Trophoblast cell (in vitro differentiated cells and primary cell): ENCODE measurements at regions not wholly inside any gene's neighbourhood (a gene's known extent, or its start where the extent isn't known, plus 50 kb on each side); places are given as distances from the start of the nearest gene placed in this dataset.
"Not testable (repeated sequence)": the region's sequence is repeated elsewhere in the genome, so short reads cannot be mapped to it uniquely, and the experiment has no call there.

ENCODE experiments used
- DNase-seq, 2 donors: peaks; one replicate each; pipeline ENCODE4 v3.0.0-alpha.2; 2016
- H2AFZ ChIP-seq: 2 replicates; pipeline ENCODE4 v1.6.1; 2013; ENCODE audit warnings: low read length, moderate library complexity, mild to moderate bottlenecking; ENCODE audit not compliant: insufficient read depth, poor library complexity
- H2AK5ac ChIP-seq: 2 replicates; pipeline ENCODE4 v1.6.1; 2013; ENCODE audit warnings: mild to moderate bottlenecking, low read length
- H2BK120ac ChIP-seq: 2 replicates; pipeline ENCODE4 v1.6.1; 2013; ENCODE audit warnings: low read length, mild to moderate bottlenecking, moderate library complexity; ENCODE audit not compliant: insufficient read depth, poor library complexity
- H2BK12ac ChIP-seq: 2 replicates; pipeline ENCODE4 v1.6.1; 2013; ENCODE audit warnings: mild to moderate bottlenecking, low read length, moderate library complexity
- H2BK5ac ChIP-seq: 2 replicates; pipeline ENCODE4 v1.6.1; 2013; ENCODE audit warnings: low read length, low read depth, moderate library complexity, mild to moderate bottlenecking; ENCODE audit not compliant: poor library complexity
- H3K14ac ChIP-seq: 2 replicates; pipeline ENCODE4 v1.6.1; 2013; ENCODE audit warnings: mild to moderate bottlenecking, low read length
- H3K18ac ChIP-seq: 2 replicates; pipeline ENCODE4 v1.6.1; 2013; ENCODE audit warnings: mild to moderate bottlenecking, low read length
- H3K23ac ChIP-seq: 2 replicates; pipeline ENCODE4 v1.6.1; 2013; ENCODE audit warnings: low read length
- H3K27ac ChIP-seq: 2 replicates; pipeline ENCODE4 v1.5.1; 2013; ENCODE audit warnings: low read depth, mild to moderate bottlenecking, inconsistent platforms, low read length, moderate library complexity
- H3K27me3 ChIP-seq: 2 replicates; pipeline ENCODE4 v1.6.1; 2013; ENCODE audit warnings: inconsistent platforms, mild to moderate bottlenecking, low read length, moderate library complexity; ENCODE audit not compliant: insufficient read depth
- H3K36me3 ChIP-seq, 2 experiments: 1 replicate in 1 of 2; 2 replicates in 1 of 2; pipeline ENCODE4 v1.6.1; 2013; ENCODE audit warnings: low read length in 2 of 2, mild to moderate bottlenecking in 2 of 2, moderate library complexity in 1 of 2; ENCODE audit not compliant: insufficient read depth in 2 of 2, control insufficient read depth in 1 of 2
- H3K4ac ChIP-seq: 2 replicates; pipeline ENCODE4 v1.6.1; 2013; ENCODE audit warnings: low read depth, mild to moderate bottlenecking, low read length, moderate library complexity
- H3K4me1 ChIP-seq, 2 experiments: 1 replicate in 1 of 2; 2 replicates in 1 of 2; pipeline ENCODE4 v1.6.1; 2013; ENCODE audit warnings: low read length in 2 of 2, mild to moderate bottlenecking in 2 of 2, moderate library complexity in 1 of 2; ENCODE audit not compliant: insufficient read depth in 2 of 2, control insufficient read depth in 1 of 2
- H3K4me2 ChIP-seq: 2 replicates; pipeline ENCODE4 v1.6.1; 2013; ENCODE audit warnings: inconsistent platforms, mild to moderate bottlenecking, low read length, moderate library complexity
- H3K4me3 ChIP-seq: 2 replicates; pipeline ENCODE4 v1.5.1; 2013; ENCODE audit warnings: mild to moderate bottlenecking, low read depth, low read length, inconsistent platforms
- H3K79me1 ChIP-seq: one replicate; pipeline ENCODE4 v1.6.1; 2013; ENCODE audit warnings: low read length
- H3K79me2 ChIP-seq: 2 replicates; pipeline ENCODE4 v1.6.1; 2013; ENCODE audit warnings: low read length, mild to moderate bottlenecking; ENCODE audit not compliant: control insufficient read depth, insufficient read depth, poor library complexity
- H3K9ac ChIP-seq: 2 replicates; pipeline ENCODE4 v1.6.1; 2013; ENCODE audit warnings: mild to moderate bottlenecking, low read length
- H3K9me3 ChIP-seq: 2 replicates; pipeline ENCODE4 v1.6.1; 2013; ENCODE audit warnings: low read depth, mild to moderate bottlenecking, control low read depth, inconsistent platforms, low read length; ENCODE audit not compliant: insufficient read depth
- H4K12ac ChIP-seq: 2 replicates; pipeline ENCODE4 v1.6.1; 2013; ENCODE audit warnings: low read depth, mild to moderate bottlenecking, low read length, moderate library complexity
- H4K8ac ChIP-seq: 2 replicates; pipeline ENCODE4 v1.6.1; 2013; ENCODE audit warnings: low read depth, mild to moderate bottlenecking, low read length, moderate library complexity
- H4K91ac ChIP-seq: one replicate; pipeline ENCODE4 v1.6.1; 2013; ENCODE audit warnings: low read depth, mild to moderate bottlenecking, low read length, moderate library complexity
- WGBS: extraction: QIAGEN DNeasy Blood & Tissue Kit; methylation state at CpG from one replicate; pipeline ENCODE4 v1.1.7; 2013; ENCODE audit warnings: missing lambda C conversion rate; ENCODE audit not compliant: insufficient read length, insufficient coverage; ENCODE audit errors: extremely low coverage; 5-methylcytosine and 5-hydroxymethylcytosine counted together

DNA sequence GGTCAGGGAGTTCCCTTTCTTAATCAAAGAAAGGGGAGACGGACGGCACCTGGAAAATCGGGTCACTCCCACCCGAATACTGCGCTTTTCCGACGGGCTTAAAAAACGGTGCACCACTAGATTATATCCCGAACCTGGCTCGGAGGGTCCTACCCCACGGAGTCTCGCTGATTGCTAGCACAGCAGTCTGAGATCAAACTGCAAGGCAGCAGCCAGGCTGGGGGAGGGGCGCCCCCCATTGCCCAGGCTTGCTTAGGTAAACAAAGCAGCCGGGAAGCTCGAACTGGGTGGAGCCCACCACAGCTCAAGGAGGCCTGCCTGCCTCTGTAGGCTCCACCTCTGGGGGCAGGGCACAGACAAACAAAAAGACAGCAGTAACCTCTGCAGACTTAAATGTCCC is 276.8 kb upstream of the FOXF1 start:
- H3K14ac ChIP-seq, H3K23ac ChIP-seq, H3K4me1 ChIP-seq, H3K4me2 ChIP-seq, H3K79me2 ChIP-seq, H2AFZ ChIP-seq, H4K8ac ChIP-seq, H2BK12ac ChIP-seq, H4K91ac ChIP-seq, H3K79me1 ChIP-seq, H3K9ac ChIP-seq, H3K9me3 ChIP-seq, H3K4ac ChIP-seq, DNase-seq, H3K18ac ChIP-seq, H4K12ac ChIP-seq, H2BK120ac ChIP-seq, H2BK5ac ChIP-seq, H3K27ac ChIP-seq, H3K27me3 ChIP-seq, H3K36me3 ChIP-seq, H2AK5ac ChIP-seq, H3K4me3 ChIP-seq: not testable (repeated sequence)
- WGBS, result no CpG with 5 or more reads among the region's 15 CpGs

DNA sequence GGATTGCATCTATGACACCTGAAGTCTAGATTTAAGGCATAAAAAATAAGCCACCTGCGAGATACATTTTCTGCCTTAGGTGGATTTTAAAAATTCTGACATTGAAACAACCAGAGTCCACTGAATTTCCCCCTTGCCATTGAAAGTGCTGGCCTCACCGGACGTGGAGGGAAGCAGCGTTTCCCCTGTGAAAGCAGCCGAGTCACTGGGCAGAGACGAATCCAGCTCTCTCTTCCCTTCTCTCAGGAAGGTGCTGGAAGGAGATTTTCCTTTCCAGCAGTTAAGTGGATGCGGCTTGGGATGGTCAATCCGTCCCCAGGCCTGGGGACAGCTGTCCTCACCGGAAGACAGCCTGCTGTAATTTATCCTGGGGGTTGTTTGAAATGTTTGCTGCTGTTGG is 270.9 kb upstream of the FOXF1 start:
- Histone ChIP-seq H4K91ac (no peak overlapping the region), H3K27me3 (no peaks in the 10 kb centered on the region), H2BK12ac (no peak overlapping the region), H2BK120ac (no peak overlapping the region), H2BK5ac (no peak overlapping the region), H3K18ac (no peak overlapping the region), H2AFZ (no peak overlapping the region), H3K4me1 (no peaks in the 10 kb centered on the region), H4K12ac (no peak overlapping the region), H4K8ac (no peak overlapping the region), H3K27ac (no peak overlapping the region), H3K9ac (no peak overlapping the region), H3K4ac (no peak overlapping the region), H3K79me2 (no peaks in the 10 kb centered on the region), H3K4me2 (no peak overlapping the region), H3K9me3 (peaks cover 5% of the 10 kb centered on the region), H3K4me3 (no peak overlapping the region), H3K79me1 (no peaks in the 10 kb centered on the region), H3K14ac (no peak overlapping the region), H3K23ac (no peak overlapping the region), H2AK5ac (no peak overlapping the region), H3K36me3 (no peaks in the 10 kb centered on the region)
- WGBS, result no CpG with 5 or more reads among the region's 9 CpGs
- no peak for DNase-seq

- Histone ChIP-seq H3K27ac (no peak overlapping the region), H4K8ac (no peak overlapping the region), H3K27me3 (no peaks in the 10 kb centered on the region), H3K4me3 (no peak overlapping the region), H3K14ac (no peak overlapping the region), H3K9ac (no peak overlapping the region), H2BK120ac (no peak overlapping the region), H3K18ac (no peak overlapping the region), H2AFZ (no peak overlapping the region), H3K9me3 (peaks cover 10% of the 10 kb centered on the region), H3K4ac (no peak overlapping the region), H2BK12ac (no peak overlapping the region), H3K79me1 (no peaks in the 10 kb centered on the region), H3K36me3 (no peaks in the 10 kb centered on the region), H2BK5ac (no peak overlapping the region), H3K23ac (no peak overlapping the region), H3K4me1 (no peaks in the 10 kb centered on the region), H4K12ac (no peak overlapping the region), H3K4me2 (no peak overlapping the region), H4K91ac (no peak overlapping the region), H3K79me2 (no peaks in the 10 kb centered on the region), H2AK5ac (no peak overlapping the region)
- DNase-seq, result no peak
- no CpG with 5 or more reads among the region's 9 CpGs for WGBS
Observed at GRCh38 chr16:86240716-86241363, 269.5 kb upstream of the FOXF1 start.

DNA sequence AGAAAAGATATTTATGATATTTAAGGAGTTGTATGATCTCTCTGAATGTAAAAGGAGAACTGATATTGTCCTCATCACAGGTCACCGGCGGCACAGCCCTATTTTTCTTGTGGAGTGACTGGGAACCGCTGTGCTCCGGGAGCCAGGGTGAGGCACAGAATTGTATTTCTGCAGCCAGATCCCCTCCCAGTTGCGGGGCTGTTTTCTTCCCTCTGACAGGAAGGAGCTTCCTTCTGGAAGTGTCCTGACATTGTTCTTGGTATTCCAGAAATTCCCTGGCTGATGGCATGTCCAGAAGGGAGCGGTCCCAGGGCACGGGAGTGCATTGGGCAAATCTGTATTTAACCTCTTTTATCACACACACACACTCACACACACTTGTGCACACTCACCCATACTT is 268.6 kb upstream of the FOXF1 start:
- no peak overlapping the region for H4K12ac ChIP-seq
- DNase-seq, result no peak
- H3K4me2 ChIP-seq, result no peak overlapping the region
- no peaks in the 10 kb centered on the region for H3K36me3 ChIP-seq
- H3K79me1 ChIP-seq, result no peaks in the 10 kb centered on the region
- no peak overlapping the region for H3K14ac ChIP-seq
- no peak overlapping the region for H4K8ac ChIP-seq
- H3K18ac ChIP-seq, result no peak overlapping the region
- no CpG with 5 or more reads among the region's 7 CpGs for WGBS
- H3K9me3 ChIP-seq, result peaks cover 10% of the 10 kb centered on the region
- peak overlapping the region; percentile 14 for H3K4me3 ChIP-seq
- no peaks in the 10 kb centered on the region for H3K79me2 ChIP-seq
- H2AFZ ChIP-seq, result no peak overlapping the region
- no peak overlapping the region for H2BK5ac ChIP-seq
- no peak overlapping the region for H3K9ac ChIP-seq
- H3K27ac ChIP-seq, result no peak overlapping the region
- no peak overlapping the region for H4K91ac ChIP-seq
- H3K4me1 ChIP-seq, result no peaks in the 10 kb centered on the region
- no peak overlapping the region for H2BK12ac ChIP-seq
- no peaks in the 10 kb centered on the region for H3K27me3 ChIP-seq
- H3K4ac ChIP-seq, result no peak overlapping the region
- no peak overlapping the region for H3K23ac ChIP-seq
- H2BK120ac ChIP-seq, result no peak overlapping the region
- H2AK5ac ChIP-seq, result no peak overlapping the region
